ENCODE measurements at regions not wholly inside any gene's neighbourhood (a gene's known extent, or its start where the extent isn't known, plus 50 kb on each side); places are given as distances from the start of the nearest gene placed in this dataset.

DNA sequence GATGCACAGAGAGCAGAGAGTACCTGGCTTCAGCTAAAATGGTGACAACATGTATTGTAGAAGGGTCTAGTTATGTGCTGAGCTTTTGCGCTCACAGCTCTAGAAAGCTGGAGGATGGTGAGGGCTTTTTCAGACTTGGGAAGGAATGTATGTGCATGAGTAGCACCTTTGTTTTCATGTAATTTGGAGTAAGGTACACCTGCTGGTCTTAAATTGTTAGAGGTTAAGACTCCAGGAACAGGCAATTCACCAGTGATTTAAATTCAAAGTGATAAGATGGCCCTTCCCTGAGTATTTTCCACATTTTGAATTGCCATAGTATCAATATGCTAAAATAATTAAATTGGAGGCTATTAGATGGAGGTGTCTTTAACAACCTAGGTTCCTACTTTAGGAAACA, 436.4 kb upstream of the GOLIM4 start:
- H3K36me3 Mint-ChIP-seq: no peaks in the 10 kb centered on the region
- DNase-seq (no peak), ATAC-seq (no peak)
- H3K27ac Mint-ChIP-seq: no peak overlapping the region
- H3K9me3 Mint-ChIP-seq (ENCODE audit: low read depth): peaks cover 2% of the 10 kb centered on the region
- no peak overlapping the region for H3K4me3 Mint-ChIP-seq
- H3K4me1 Mint-ChIP-seq: no peaks in the 10 kb centered on the region
- no peaks in the 10 kb centered on the region for H3K27me3 Mint-ChIP-seq
- CTCF ChIA-PET: no interaction called here

DNA sequence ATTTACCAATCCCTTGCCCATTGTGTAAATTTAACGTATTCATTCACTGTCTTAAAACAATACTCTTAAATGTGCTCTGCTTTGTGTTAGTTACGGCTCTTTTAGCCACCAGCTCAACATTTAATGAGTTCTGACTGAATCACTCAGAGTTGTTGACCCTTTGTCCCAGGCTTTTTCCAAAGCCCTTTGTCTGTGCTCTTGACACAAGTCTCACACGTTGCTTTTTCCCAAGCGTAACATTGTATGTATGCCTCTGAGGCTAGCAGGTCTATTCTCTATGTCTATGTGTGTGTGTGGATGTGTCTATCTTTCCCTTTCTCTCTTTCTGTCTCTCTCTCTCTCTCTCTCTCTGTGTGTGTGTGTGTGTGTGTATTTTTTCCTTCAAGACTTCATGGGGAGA, 435.4 kb upstream of the GOLIM4 start:
- CTCF ChIA-PET: no interaction called here
- DNase-seq (no peak), ATAC-seq (no peak)
- Mint-ChIP-seq H3K27me3 (no peaks in the 10 kb centered on the region), H3K36me3 (no peaks in the 10 kb centered on the region), H3K4me1 (no peaks in the 10 kb centered on the region), H3K27ac (no peak overlapping the region), H3K4me3 (no peak overlapping the region), H3K9me3 (ENCODE audit: low read depth) (peaks cover 2% of the 10 kb centered on the region)

DNA sequence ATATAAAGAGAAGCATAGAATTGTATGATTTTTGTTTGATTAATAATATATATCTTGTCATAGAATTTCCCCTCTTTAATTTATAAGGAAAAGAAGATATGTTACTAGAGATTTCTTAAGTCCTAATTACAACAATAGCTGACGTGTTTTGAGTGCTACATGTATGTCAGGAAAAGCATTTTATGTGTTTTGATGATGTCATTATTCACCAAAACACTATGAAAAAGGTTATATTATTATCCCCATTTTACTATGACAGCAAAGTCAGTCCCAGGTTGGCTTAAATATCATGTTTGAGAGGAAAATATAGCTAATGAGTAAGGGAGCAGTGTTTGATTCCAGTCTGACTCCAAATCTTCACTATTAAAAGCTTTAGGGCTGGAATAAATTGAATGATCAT, 428.4 kb upstream of the GOLIM4 start:
- Mint-ChIP-seq H3K4me3 (no peak overlapping the region), H3K4me1 (no peaks in the 10 kb centered on the region), H3K27me3 (no peaks in the 10 kb centered on the region), H3K27ac (no peak overlapping the region), H3K9me3 (ENCODE audit: low read depth) (no peaks in the 10 kb centered on the region), H3K36me3 (no peaks in the 10 kb centered on the region)
- DNase-seq (no peak), ATAC-seq (no peak)
- CTCF ChIA-PET: no interaction called here

DNA sequence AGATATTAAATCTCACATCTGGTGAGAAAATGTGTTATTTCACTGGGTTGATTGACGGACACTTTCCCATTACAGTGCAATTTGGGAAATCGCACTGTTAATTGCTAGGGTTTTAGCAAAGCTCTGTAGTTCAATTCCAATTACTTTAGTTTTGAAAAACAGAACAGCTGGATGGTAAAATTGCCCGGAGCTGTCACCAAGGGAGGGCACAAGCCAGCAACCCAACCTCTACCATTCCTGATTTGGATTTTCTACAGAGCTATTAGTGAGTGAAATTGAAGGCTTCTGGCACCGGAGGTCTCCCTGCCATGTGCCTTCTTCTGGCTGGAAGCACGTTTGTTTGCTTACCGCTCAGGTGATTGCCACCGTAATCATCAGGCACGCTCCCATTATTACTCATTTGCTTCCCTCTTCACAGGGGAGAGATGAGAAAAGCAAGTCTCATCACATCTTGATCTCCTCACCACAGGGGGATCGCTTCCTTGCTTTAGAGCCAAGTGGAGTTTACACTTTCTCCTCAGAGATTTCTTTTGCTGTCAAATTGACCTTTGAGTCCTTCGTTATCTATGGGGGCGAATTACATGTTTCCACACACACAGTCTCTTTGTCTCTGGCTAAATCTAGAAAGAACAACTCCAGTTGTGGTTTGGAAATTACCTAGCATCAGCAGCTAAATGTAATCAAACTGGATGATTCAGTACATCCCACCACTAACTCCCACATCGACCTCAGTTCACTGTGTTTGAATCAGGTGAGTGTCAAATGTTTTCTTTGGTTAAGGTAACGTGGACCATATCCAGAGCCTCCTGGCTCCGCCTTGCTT, 421.7 kb upstream of the GOLIM4 start:
- Mint-ChIP-seq H3K36me3 (no peaks in the 10 kb centered on the region), H3K4me3 (no peak overlapping the region), H3K4me1 (no peaks in the 10 kb centered on the region), H3K9me3 (ENCODE audit: low read depth) (no peaks in the 10 kb centered on the region), H3K27ac (no peak overlapping the region), H3K27me3 (no peaks in the 10 kb centered on the region)
- ATAC-seq (no peak), DNase-seq (no peak)
- CTCF ChIA-PET: no interaction called here

DNA sequence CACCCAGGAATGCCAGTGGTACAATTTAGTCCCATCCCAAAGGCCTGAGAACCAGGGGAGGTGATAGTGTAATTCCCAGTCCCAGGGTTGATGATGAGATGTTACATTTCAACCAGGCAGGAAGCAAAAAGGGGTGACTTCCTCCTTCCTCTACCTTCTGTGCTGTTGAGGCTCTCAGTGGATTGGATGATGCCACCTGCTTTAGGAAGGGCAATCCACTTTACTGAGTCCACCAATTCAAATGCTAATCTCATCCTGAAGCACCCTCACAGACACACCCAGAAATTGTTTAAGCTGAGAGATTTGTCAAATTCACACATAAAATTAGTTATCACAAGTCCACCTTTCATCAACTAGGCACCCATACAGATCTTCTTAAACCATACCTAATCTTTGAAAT, 418.5 kb upstream of the GOLIM4 start:
- DNase-seq (no peak), ATAC-seq (no peak)
- CTCF ChIA-PET: no interaction called here
- Mint-ChIP-seq H3K4me3 (no peak overlapping the region), H3K27ac (no peak overlapping the region), H3K9me3 (ENCODE audit: low read depth) (no peaks in the 10 kb centered on the region), H3K27me3 (no peaks in the 10 kb centered on the region), H3K36me3 (no peaks in the 10 kb centered on the region), H3K4me1 (no peaks in the 10 kb centered on the region)

DNA sequence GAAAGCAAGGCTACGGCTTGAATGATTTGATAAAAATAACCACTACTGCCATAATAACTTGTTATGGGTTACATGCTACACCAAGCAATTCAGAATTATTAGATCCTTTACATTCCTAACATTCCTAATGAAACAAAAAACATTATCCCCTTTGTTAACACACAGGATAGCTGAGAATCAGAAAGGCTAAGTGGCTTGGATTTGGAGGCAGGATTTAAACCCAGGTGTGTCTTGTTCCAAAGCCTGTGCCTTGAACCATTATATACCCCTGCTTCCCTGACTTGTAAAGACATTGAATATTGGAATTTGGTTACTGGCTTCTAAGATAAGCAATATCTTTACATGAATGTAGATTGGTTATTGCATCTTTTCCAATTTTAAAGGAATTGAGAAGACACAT, 417.1 kb upstream of the GOLIM4 start:
- CTCF ChIA-PET: no interaction called here
- no peaks in the 10 kb centered on the region for H3K36me3 Mint-ChIP-seq
- no peak overlapping the region for H3K4me3 Mint-ChIP-seq
- H3K4me1 Mint-ChIP-seq: no peaks in the 10 kb centered on the region
- no peaks in the 10 kb centered on the region for H3K9me3 Mint-ChIP-seq (ENCODE audit: low read depth)
- H3K27me3 Mint-ChIP-seq: no peaks in the 10 kb centered on the region
- H3K27ac Mint-ChIP-seq: no peak overlapping the region
- ATAC-seq (no peak), DNase-seq (no peak)

DNA sequence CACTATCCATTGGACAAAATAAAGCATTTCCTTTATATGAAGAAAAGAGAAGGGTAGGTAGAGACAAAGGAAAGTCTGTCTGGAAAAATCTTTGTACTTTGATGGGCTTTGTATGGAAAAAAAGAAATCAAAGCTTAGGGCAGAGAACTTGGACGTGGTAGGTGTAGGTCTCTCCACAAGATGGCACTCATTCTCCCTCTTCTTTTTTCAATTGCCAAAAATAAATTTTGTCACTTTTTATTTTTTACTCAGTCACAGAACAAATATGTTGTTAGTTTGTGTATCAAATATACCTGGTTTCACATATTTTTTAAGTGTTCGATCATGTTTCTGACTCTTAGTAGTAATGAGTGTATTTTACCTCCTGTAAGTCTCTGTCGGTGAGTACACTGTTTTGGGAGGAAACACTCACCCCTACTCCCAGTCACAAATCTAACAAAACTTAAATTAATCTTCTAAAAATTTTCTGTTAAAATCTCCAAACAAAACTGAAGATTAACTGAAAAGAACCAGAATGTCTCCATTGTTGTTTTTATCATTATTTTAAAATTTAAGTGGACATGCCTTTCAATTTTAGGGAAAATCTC, 415.8 kb upstream of the GOLIM4 start:
- Mint-ChIP-seq H3K27ac (no peak overlapping the region), H3K9me3 (ENCODE audit: low read depth) (no peaks in the 10 kb centered on the region), H3K27me3 (no peaks in the 10 kb centered on the region), H3K4me3 (no peak overlapping the region), H3K36me3 (no peaks in the 10 kb centered on the region), H3K4me1 (no peaks in the 10 kb centered on the region)
- no peak for DNase-seq
- no peak for ATAC-seq
- CTCF ChIA-PET: no interaction called here

DNA sequence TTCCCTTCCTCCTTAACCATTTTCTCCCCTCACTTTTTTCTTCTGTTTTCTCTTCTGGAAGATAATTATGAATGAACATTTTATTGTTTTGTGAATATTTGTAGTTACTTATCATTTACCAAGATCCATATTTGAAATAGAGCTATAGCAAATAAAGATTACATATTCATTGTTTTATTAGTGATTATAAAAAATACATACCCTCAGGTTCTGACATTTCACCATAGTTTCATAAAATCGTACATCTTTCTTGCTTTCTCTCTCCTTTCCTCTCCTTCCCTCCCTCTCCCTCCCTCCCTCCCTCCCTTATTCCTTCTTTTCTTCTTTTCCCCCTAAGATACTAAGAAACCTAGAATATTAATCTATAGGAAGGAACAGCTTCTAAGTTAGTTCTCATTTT, 410.9 kb upstream of the GOLIM4 start:
- CTCF ChIA-PET: no interaction called here
- no peak for ATAC-seq
- Mint-ChIP-seq H3K4me1 (no peaks in the 10 kb centered on the region), H3K9me3 (ENCODE audit: low read depth) (no peaks in the 10 kb centered on the region), H3K4me3 (no peak overlapping the region), H3K27ac (no peak overlapping the region), H3K27me3 (no peaks in the 10 kb centered on the region), H3K36me3 (no peaks in the 10 kb centered on the region)
- no peak for DNase-seq

DNA sequence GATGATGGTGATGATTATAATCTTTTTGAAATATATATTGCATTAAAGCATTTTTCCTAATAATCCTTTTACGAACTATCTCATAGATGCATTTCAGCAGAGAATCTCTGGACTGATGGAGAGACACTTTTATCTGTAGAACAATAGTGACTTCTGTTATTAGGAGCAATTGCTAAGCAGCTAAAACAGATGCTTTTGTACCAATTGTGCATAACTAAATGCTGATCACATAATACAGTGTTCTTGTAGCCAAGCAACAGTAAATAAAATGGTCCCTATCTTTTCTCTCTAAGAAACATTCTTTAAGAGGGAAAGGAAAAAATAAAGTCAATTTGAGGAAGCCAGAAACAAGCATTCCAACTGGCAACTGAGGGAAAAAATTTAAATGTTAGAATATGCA, 405.8 kb upstream of the GOLIM4 start:
- Mint-ChIP-seq H3K4me3 (no peak overlapping the region), H3K4me1 (no peaks in the 10 kb centered on the region), H3K27me3 (no peaks in the 10 kb centered on the region), H3K36me3 (no peaks in the 10 kb centered on the region), H3K27ac (no peak overlapping the region), H3K9me3 (ENCODE audit: low read depth) (no peaks in the 10 kb centered on the region)
- no peak for ATAC-seq
- CTCF ChIA-PET: no interaction called here
- DNase-seq: no peak

DNA sequence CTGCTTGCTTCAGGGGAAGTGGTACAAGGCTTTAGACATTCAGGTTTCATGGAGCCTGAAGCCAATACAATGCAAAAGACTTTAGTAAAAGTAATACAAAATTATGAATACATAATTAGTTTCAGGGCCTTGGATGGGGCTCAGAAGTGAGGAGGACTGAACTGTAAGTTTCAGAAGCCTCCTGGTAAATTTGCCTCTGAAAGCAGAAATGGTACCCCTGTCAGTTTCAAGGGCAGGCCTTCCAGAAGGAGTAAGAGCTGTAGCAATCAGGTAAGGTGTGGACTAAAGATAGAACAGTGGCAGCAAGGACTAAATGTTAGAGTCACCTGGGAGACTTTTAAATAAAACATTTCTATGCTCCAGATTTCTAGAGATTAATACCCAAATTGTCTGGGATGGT, 402.5 kb upstream of the GOLIM4 start:
- CTCF ChIA-PET: no interaction called here
- Mint-ChIP-seq H3K4me1 (no peaks in the 10 kb centered on the region), H3K36me3 (no peaks in the 10 kb centered on the region), H3K4me3 (no peak overlapping the region), H3K9me3 (ENCODE audit: low read depth) (no peaks in the 10 kb centered on the region), H3K27ac (no peak overlapping the region), H3K27me3 (no peaks in the 10 kb centered on the region)
- DNase-seq: no peak
- no peak for ATAC-seq

DNA sequence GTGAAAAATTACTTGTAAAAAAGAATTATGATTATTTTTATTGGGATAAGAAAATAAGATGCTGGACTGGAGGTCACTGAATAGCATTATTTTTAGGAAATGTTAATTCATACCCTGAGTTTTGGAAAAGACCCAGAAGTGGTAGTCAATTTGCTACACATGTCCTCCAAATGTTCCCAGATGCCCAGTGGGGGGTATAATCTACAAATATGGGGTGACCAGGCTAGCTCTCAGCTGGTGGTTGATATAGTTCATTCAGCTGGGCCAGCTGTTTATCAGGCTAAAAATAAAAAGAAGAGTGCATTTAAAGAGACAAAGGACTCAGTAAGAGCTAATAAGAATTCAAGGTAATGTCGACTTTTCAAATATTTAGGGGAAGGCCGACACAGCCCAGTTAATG, 402.0 kb upstream of the GOLIM4 start:
- ATAC-seq (no peak), DNase-seq (no peak)
- no peaks in the 10 kb centered on the region for H3K27me3 Mint-ChIP-seq
- H3K36me3 Mint-ChIP-seq: no peaks in the 10 kb centered on the region
- H3K9me3 Mint-ChIP-seq (ENCODE audit: low read depth): no peaks in the 10 kb centered on the region
- no peak overlapping the region for H3K4me3 Mint-ChIP-seq
- no peaks in the 10 kb centered on the region for H3K4me1 Mint-ChIP-seq
- CTCF ChIA-PET: no interaction called here
- H3K27ac Mint-ChIP-seq: no peak overlapping the region

DNA sequence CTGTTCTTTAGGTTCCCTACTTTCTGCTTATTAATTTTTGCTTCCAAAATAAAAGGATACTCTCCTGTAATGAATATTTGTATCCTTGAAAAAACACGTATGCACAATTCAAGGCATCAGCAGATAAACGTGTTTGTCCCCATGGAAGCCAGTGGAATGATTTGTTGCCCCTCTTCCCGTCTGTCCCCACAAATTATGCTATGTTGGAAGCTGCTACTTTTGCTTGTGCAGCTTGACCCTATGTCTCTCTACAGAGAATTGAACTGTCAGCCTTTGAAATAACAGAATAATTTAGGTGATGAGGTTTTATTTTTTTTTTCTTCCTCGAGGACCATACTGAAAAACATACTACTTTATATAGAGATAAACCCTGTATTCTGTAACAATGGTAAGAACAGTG, 401.5 kb upstream of the GOLIM4 start:
- no peak overlapping the region for H3K4me3 Mint-ChIP-seq
- no peaks in the 10 kb centered on the region for H3K27me3 Mint-ChIP-seq
- CTCF ChIA-PET: no interaction called here

DNA sequence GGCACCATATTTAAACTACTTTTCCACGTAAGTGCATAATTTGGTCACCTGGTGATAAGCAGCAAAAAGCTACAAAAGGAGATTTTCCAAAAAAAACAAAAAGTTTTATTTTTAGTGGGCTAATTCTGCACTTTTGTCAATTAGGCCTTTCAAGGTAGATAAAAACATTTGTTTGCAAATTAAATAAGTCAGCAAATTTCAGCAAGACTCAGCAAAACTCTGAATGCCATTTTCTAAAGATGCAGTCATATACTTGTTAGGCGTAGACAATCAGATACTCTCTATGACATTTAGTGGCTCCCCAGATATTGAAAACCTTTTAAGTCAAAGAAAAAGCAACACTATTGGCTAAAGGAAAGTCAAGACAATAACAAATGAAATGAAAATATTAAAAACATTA, 400.2 kb upstream of the GOLIM4 start:
- ATAC-seq (no peak), DNase-seq (no peak)
- Mint-ChIP-seq H3K4me1 (no peaks in the 10 kb centered on the region), H3K4me3 (no peak overlapping the region), H3K27ac (no peak overlapping the region), H3K27me3 (no peaks in the 10 kb centered on the region), H3K36me3 (no peaks in the 10 kb centered on the region), H3K9me3 (ENCODE audit: low read depth) (no peaks in the 10 kb centered on the region)
- CTCF ChIA-PET: no interaction called here

More for the DNA sequence above, 401.5 kb upstream of the GOLIM4 start:
- no peaks in the 10 kb centered on the region for H3K4me1 Mint-ChIP-seq
- no peaks in the 10 kb centered on the region for H3K9me3 Mint-ChIP-seq (ENCODE audit: low read depth)
- no peak overlapping the region for H3K27ac Mint-ChIP-seq
- no peak for DNase-seq
- no peak for ATAC-seq
- no peaks in the 10 kb centered on the region for H3K36me3 Mint-ChIP-seq

DNA sequence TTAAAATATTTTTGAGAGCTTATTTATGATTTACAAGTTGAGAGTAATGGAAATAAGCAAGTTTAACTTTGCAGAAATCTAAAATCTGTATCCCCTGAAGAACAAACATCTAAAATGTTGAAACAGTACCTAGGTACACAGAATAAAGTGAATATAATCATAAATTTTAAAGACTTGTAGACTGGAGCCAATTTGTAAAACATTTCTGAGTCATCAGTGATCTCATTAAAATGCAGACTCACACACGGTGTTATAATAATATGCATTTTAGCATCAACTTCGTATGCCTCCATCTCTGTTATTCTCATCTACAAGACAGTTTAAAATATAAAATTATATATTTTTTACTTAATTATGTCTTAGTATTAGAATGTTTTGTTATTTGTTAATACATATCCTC, 399.5 kb upstream of the GOLIM4 start:
- no peaks in the 10 kb centered on the region for H3K4me1 Mint-ChIP-seq
- DNase-seq: no peak
- no peaks in the 10 kb centered on the region for H3K36me3 Mint-ChIP-seq
- H3K4me3 Mint-ChIP-seq: no peak overlapping the region
- no peak overlapping the region for H3K27ac Mint-ChIP-seq
- no peak for ATAC-seq
- CTCF ChIA-PET: no interaction called here
- no peaks in the 10 kb centered on the region for H3K9me3 Mint-ChIP-seq (ENCODE audit: low read depth)
- no peaks in the 10 kb centered on the region for H3K27me3 Mint-ChIP-seq
